ENCODE measurements at regions not wholly inside any gene's neighbourhood (a gene's known extent, or its start where the extent isn't known, plus 50 kb on each side); places are given as distances from the start of the nearest gene placed in this dataset.

- Histone ChIP-seq H3K27me3 (ENCODE audit: insufficient read depth, poor library complexity, severe bottlenecking) (no peaks in the 10 kb centered on the region), H3K27ac (replicated peaks) (no peak overlapping the region), H3K4me3 (replicated peaks; ENCODE audit: insufficient read depth, low read length) (no peak overlapping the region)
- DNase-seq (ENCODE audit: low read depth in 1 of 2, low spot score in 1 of 2), result no peak
- TF ChIP-seq POLR2AphosphoS5 (IDR thresholded peaks at IDR 0.05; ENCODE audit: low read depth) (no peak), CTCF (IDR thresholded peaks at IDR 0.05; ENCODE audit: insufficient read depth, low read length) (no peak), REST (IDR thresholded peaks at IDR 0.05; ENCODE audit: insufficient replicate concordance, low read depth) (no peak), SPI1 (IDR thresholded peaks at IDR 0.05; ENCODE audit: borderline replicate concordance, low read depth) (no peak), GABPA (IDR thresholded peaks at IDR 0.05; ENCODE audit: low read depth) (no peak)
Observed at GRCh38 chr3:176855901-176856486, 341.3 kb downstream of the TBL1XR1 start.

- TF ChIP-seq GABPA (IDR thresholded peaks at IDR 0.05; ENCODE audit: low read depth) (no peak), POLR2AphosphoS5 (IDR thresholded peaks at IDR 0.05; ENCODE audit: low read depth) (no peak), SPI1 (IDR thresholded peaks at IDR 0.05; ENCODE audit: borderline replicate concordance, low read depth) (no peak), REST (IDR thresholded peaks at IDR 0.05; ENCODE audit: insufficient replicate concordance, low read depth) (no peak)
- no peaks in the 10 kb centered on the region for H3K27me3 ChIP-seq (ENCODE audit: insufficient read depth, poor library complexity, severe bottlenecking)
- no peak for DNase-seq (ENCODE audit: low read depth in 1 of 2, low spot score in 1 of 2)
- no peak overlapping the region for H3K4me3 ChIP-seq (replicated peaks; ENCODE audit: insufficient read depth, low read length)
- H3K27ac ChIP-seq (replicated peaks), result no peak overlapping the region
Observed at GRCh38 chr3:176855213-176855612, 342.1 kb downstream of the TBL1XR1 start.

- H3K4me3 ChIP-seq (replicated peaks; ENCODE audit: insufficient read depth, low read length), result no peak overlapping the region
- no peaks in the 10 kb centered on the region for H3K27me3 ChIP-seq (ENCODE audit: insufficient read depth, poor library complexity, severe bottlenecking)
- TF ChIP-seq CTCF (IDR thresholded peaks at IDR 0.05; ENCODE audit: insufficient read depth, low read length), result no peak
- no peak for TF ChIP-seq REST (IDR thresholded peaks at IDR 0.05; ENCODE audit: insufficient replicate concordance, low read depth)
- TF ChIP-seq SPI1 (IDR thresholded peaks at IDR 0.05; ENCODE audit: borderline replicate concordance, low read depth), result no peak
- TF ChIP-seq GABPA (IDR thresholded peaks at IDR 0.05; ENCODE audit: low read depth), result no peak
- TF ChIP-seq POLR2AphosphoS5 (IDR thresholded peaks at IDR 0.05; ENCODE audit: low read depth), result no peak
- DNase-seq (ENCODE audit: low read depth in 1 of 2, low spot score in 1 of 2), result no peak
- H3K27ac ChIP-seq (replicated peaks), result no peak overlapping the region
Observed at GRCh38 chr3:176850498-176850897, 346.8 kb downstream of the TBL1XR1 start.
